Stimulated activated CD4-positive, alpha-beta T cell treated with anti-CD3 and anti-CD28 coated beads, Interleukin-1b, Interleukin-23, amount 100 ng/mL, for 1 hour (primary cell): ENCODE measurements at regions not wholly inside any gene's neighbourhood (a gene's known extent, or its start where the extent isn't known, plus 50 kb on each side); places are given as distances from the start of the nearest gene placed in this dataset.
"Not testable (repeated sequence)": the region's sequence is repeated elsewhere in the genome, so short reads cannot be mapped to it uniquely, and the experiment has no call there.

Experiments used
- DNase-seq, 2 donors: peaks; one replicate each; pipeline ENCODE4 v3.0.0-alpha.2; 2020; ENCODE audit warnings: low read depth in 2 of 2

GRCh38 chr14:95818581-95818980 lies 58.1 kb upstream of the TUNAR start:
- DNase-seq: no peak

GRCh38 chr14:95817271-95817670 lies 59.4 kb upstream of the TUNAR start:
- DNase-seq: no peak

GRCh38 chr14:95816539-95816938 lies 60.1 kb upstream of the TUNAR start:
- DNase-seq: no peak

DNA sequence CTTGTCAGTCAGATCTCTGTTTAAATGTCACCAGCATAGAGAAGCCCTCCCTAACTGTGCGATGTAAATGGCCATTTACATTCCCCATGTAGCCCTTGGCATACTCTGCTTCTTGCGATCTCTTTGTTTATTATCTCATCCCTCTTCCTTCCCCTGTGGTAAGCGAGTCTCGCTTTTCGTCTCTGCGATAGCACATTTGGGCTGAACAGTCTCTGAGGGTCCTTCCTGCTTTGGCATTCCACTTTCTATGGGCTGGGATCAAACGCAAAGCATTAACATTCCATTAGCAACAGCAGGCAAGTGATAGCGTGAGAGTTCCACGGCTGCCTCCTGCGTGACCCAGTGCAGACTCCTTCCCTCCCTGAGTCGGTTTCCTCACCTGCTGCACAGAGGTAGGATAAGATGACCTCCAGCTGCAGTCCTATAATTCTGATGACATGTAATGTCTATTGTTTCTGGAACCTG lies 61.4 kb upstream of the TUNAR start:
- DNase-seq: no peak

DNA sequence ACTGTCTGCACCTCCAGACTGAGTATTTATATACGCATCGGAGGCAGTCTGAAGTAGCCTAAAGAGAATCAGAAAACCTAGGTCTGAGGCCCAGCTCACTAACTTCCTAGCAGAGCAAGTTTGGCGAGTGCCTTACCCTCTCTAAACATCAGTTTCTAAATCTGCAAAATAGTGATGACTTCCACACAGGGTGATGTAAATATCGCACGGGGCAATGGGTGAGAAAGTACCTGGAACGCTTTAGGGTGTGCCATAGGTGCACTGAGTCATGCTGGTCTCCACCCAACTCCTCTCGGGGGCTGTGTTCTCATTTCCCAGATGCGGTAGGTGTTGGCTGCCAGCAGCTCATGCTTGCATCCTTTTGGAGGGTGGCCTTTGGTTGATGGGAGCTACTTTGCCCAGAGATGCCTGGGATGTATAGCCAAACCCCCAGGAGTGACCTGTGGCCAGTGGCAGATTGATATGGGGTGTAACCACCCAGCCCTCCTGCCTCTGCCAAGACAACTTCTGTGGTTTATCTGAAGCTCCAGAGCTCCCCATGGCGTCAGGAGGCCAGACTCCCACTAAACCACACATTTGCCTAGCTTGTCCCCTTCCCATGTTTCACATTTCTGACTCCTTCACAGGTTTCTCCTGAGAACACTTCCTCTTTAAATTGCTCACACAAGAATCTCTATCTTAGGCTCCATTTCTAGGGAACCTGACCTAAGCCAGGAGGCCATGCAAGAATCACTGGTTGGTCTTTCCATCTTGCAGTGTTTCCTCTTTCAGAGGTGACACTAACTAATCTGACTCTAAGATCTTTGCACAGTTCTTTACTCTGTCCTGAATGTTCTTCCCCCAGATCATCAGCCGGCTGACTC lies 62.0 kb upstream of the TUNAR start:
- no peak for DNase-seq

- DNase-seq: no peak
These were observed 64.8 kb upstream of the TUNAR start for GRCh38 chr14:95811813-95812212.

GRCh38 chr14:95808371-95808770 lies 68.3 kb upstream of the TUNAR start:
- DNase-seq: no peak

DNA sequence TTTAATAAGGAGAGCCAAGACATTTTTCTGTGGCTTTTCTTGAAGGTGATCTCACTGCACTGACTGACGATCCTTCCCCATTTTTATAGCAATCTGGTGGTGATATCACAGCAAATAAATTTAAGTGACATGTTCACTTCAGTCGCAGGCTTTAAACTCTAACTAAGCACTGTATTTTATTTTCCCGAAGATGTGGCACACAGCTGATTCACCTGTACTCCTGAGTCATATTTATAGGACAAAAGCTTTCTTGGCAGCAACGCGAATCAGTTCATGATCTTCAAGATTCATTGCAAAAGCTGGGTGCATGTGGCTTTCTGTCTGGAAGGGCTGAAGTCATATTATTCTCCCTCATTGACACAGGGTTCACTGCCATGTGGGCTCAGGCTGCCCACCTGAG lies 79.8 kb upstream of the TUNAR start:
- DNase-seq: no peak

DNA sequence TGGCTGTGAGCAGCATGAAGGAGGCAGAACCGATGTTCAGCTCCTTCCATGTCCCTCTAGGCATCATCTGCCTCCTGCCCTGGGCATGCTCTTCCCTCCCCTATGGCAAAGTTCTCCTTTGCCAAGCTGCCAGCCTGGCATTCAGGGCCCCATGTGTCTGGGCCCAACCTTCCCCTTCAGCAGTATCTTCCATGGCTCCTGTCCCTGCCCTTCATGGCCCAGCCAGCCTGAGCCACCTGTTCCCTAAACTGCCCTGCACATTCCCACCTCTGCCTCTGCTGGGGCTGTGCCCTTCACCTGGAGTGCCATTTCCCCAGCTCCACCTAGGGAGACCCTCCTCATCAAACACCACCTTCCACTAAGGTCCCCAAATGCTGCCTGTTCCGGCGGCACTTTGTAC lies 74.0 kb upstream of the TCL1A start:
- DNase-seq: no peak

DNA sequence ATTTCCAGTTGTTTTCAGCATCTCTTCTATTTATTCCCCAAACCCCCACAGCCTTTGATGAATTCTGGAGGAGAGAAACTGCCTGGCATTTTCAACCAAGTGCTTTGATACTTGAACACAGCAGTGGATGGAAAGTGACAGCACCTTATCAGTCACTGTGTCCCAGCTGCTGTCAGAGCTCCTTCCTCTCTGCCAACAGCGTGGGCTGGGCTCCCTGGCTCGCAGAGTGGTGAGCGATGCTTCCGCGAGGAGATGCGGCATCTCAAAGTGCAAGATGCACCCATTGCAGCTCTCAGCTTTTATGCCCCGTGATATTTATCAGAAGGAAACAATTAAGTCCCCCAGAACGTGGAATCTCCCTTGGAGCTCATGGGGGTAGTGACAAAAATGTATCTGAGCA lies 72.6 kb upstream of the TCL1A start:
- DNase-seq: no peak

DNA sequence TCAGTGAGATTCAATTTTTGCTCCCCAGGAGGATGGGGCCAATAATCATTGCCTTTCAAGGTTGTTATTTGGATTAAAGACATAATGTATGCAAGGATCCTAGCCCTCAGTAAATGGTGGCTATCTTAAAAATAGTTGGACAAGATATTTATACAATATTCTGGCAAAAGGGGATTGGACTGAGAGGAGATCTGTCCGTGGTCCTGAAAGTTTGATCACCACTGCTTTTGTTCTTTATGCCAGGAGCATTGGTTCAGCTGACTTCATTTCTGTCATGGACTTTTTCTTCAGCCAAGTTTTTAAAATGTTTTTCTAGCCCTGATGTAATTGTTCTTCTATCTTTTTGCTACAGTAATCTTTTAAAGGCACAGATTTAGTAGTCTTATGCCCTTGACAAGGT lies 70.2 kb upstream of the TCL1A start:
- no peak for DNase-seq

GRCh38 chr14:95776798-95777534 lies 63.0 kb upstream of the TCL1A start:
- DNase-seq: no peak

DNA sequence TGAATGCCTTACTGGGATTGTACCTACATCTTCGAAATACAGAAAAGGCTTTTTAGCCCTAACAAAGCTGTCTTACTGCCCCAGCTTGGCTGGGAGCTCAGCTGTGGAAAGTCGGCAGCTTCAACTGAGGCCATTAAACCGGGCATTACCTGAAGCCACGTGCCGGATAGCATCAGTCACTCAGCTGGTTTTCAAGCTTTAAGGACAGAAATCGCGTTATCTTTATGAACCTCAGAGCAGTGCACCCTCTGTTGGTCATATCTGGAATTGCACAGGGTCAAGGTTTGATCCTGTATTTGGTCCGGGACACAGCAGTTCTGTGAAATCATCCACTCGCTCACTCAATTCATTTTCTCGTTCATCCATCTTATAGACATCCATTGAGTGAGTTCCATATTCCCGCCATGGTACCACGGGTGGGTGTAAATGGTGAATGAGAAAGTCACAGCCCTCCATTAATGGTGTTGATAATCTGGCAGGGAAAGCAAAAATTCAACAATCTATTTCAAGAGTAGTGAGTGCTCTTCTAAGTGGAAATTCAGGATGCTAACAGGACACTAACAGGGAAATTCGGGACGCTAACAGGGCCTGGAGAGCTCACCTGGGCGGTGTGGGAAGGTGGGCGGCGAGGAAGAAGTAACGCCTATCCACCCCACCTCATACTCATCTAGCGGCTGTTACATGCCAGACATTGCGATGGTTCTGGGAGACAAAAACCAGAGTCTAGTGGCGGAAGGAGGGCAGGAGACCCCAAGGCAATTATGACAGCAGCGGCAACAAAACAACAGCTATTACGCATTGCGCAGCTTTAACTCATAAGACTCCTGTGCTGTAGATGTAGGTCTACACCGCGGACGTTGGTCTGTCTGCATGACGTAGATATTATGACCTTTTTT lies 60.6 kb upstream of the TCL1A start:
- peak in 1 of 2 donors; percentile 25 for DNase-seq

DNA sequence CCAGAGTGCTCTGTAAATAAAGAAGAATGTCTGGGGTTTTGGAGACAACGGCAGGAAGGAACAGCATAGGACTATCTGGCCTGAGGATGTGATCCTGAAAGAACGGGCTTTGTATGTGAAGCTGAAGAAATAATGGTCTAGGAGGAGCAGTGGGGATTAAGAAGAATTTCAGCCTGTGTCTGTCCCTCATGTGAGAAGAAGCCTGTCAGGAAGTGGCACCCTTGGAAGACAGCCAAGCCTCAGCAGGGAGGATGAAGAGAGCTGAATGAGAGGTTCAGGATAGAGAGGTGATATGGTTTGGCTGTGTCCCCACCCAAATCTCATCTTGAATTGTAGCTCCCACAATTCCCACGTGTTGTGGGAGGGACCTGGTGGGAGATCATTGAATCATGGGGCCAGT lies 56.9 kb upstream of the TCL1A start:
- no peak for DNase-seq

DNA sequence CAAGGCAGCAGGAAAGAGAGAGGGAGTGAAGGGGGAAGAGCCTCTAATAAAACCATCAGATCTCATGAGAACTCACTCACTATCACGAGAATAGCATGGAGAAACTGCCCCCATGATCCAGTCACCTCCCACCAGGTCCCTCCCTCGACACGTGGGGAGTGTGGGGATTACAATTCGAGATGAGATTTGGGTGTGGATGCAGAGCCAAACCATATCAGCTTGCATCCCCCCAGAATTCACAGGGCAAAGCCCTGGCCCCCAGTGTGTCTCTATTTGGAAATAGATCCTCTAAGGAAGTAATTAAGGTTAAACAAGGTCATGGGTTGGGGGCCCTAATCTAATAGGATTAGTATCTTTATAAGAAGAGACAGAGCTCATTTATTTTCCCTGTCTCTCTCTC lies 56.1 kb upstream of the TCL1A start:
- DNase-seq: no peak

DNA sequence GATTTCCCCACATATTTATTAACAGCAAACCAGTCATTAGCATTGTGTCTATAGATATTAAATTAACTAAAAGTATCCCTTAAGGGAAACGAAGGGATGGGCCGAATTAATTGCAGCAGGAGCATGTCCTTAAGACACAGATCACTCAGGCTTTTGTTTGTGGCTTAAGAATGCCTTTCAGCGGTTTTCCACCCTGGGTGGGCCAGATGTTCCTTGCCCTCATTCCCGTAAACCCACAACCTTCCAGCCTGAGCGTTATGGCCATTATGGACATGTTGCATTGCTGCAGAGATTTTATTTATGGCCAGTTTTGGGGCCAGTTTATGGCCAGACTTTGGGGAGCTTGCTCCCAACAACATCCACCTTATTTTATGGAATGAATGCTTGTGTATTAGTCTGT lies 55.5 kb upstream of the TCL1A start:
- not testable (repeated sequence) for DNase-seq

DNA sequence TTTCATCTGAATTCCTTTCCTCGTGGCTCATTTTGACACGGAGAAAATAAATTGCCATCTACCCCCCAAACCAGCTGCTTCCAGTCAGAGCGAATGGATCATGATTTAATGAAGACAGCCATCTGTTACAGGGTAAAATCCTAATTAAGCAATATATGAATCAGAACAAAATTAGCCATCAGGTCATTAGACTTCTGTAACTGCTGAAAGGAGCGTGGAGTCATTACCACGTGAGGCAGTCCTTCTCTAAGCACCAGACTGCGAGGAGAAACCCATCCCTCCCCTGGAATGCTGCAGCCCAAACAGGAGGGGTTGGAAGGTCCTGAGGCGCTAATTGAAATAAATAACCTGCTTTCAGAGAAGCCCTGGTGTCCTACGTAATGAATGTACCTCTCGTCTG lies 51.1 kb upstream of the TCL1A start:
- no peak for DNase-seq

DNA sequence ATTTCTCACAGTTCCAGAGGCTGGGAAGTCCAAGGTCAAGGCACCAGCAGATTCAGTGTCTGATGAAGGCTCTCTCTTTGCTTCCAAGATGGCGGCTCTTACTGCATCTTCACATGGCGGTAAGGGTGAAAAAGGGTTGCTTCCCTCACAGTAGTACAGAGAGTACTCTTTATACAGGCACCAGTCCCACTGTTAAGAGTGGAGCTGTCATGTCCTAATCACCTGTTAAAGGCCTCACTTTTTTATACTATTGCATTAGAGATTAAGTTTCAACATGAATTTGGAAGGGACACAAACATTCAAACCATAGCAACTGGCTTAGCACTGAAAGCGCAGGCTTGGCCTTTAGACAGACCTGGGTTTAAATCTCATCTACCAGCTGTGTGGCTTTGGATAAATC lies 50.0 kb upstream of the TCL1A start:
- no peak for DNase-seq
